GM19238 (cell line): ENCODE measurements at regions not wholly inside any gene's neighbourhood (a gene's known extent, or its start where the extent isn't known, plus 50 kb on each side); places are given as distances from the start of the nearest gene placed in this dataset.

ENCODE experiments used
- DNase-seq: peaks from one replicate; pipeline ENCODE4 v3.0.0; 2011; ENCODE audit warnings: low spot score; ENCODE audit not compliant: insufficient read length

GRCh38 chr3:99012051-99012450 is 110.6 kb upstream of the DCBLD2 start:
- DNase-seq, result no peak

- DNase-seq, result no peak
Observed at GRCh38 chr3:99009851-99010250, 108.4 kb upstream of the DCBLD2 start.

GRCh38 chr3:99006686-99007085 is 105.2 kb upstream of the DCBLD2 start:
- DNase-seq, result no peak

GRCh38 chr3:98999675-99000074 is 98.2 kb upstream of the DCBLD2 start:
- no peak for DNase-seq

GRCh38 chr3:98994128-98994762 is 92.8 kb upstream of the DCBLD2 start:
- no peak for DNase-seq

GRCh38 chr3:98991393-98991792 is 89.9 kb upstream of the DCBLD2 start:
- no peak for DNase-seq

GRCh38 chr3:98990657-98991056 is 89.2 kb upstream of the DCBLD2 start:
- no peak for DNase-seq

GRCh38 chr3:98986073-98986472 is 84.6 kb upstream of the DCBLD2 start:
- no peak for DNase-seq

GRCh38 chr3:98985431-98985830 is 83.9 kb upstream of the DCBLD2 start:
- no peak for DNase-seq

- DNase-seq, result no peak
Observed at GRCh38 chr3:98984024-98984423, 82.5 kb upstream of the DCBLD2 start.

- no peak for DNase-seq
Observed at GRCh38 chr3:98982351-98982750, 80.9 kb upstream of the DCBLD2 start.

GRCh38 chr3:98980915-98981596 is 79.6 kb upstream of the DCBLD2 start:
- DNase-seq, result no peak

- DNase-seq, result no peak
Observed at GRCh38 chr3:98979296-98979695, 77.8 kb upstream of the DCBLD2 start.

- no peak for DNase-seq
Observed at GRCh38 chr3:98978068-98978811, 76.7 kb upstream of the DCBLD2 start.

GRCh38 chr3:98977520-98977919 is 76.0 kb upstream of the DCBLD2 start:
- DNase-seq, result no peak

- no peak for DNase-seq
Observed at GRCh38 chr3:98974442-98974841, 72.9 kb upstream of the DCBLD2 start.

GRCh38 chr3:98972720-98973119 is 71.2 kb upstream of the DCBLD2 start:
- DNase-seq, result no peak

GRCh38 chr3:98972155-98972554 is 70.7 kb upstream of the DCBLD2 start:
- no peak for DNase-seq

- no peak for DNase-seq
Observed at GRCh38 chr3:98971169-98971681, 69.7 kb upstream of the DCBLD2 start.

- no peak for DNase-seq
Observed at GRCh38 chr3:98969295-98969694, 67.8 kb upstream of the DCBLD2 start.

- no peak for DNase-seq
Observed at GRCh38 chr3:98968824-98969223, 67.3 kb upstream of the DCBLD2 start.

GRCh38 chr3:98968347-98968746 is 66.9 kb upstream of the DCBLD2 start:
- no peak for DNase-seq
